Hepatocyte (in vitro differentiated cells): ENCODE measurements at regions not wholly inside any gene's neighbourhood (a gene's known extent, or its start where the extent isn't known, plus 50 kb on each side); places are given as distances from the start of the nearest gene placed in this dataset.

ENCODE experiments used
- DNase-seq: peaks from one replicate; pipeline ENCODE4 v3.0.0-alpha.2; 2016; ENCODE audit warnings: low spot score
- H2AFZ ChIP-seq: fragments of 200-600 bp; sonication (generic); 2 replicates; pipeline ENCODE4 v1.6.0; 2016; ENCODE audit warnings: antibody characterized with exemption, mild to moderate bottlenecking
- H3K27ac ChIP-seq: fragments of 200-600 bp; sonication (generic); 2 replicates; pipeline ENCODE4 v1.5.1; 2016; ENCODE audit warnings: mild to moderate bottlenecking
- H3K27me3 ChIP-seq: fragments of 200-600 bp; sonication (generic); 2 replicates; pipeline ENCODE4 v1.6.1; 2016
- H3K36me3 ChIP-seq: fragments of 200-600 bp; sonication (generic); replicated peaks from 2 replicates; pipeline ENCODE4 v1.5.1; 2016; ENCODE audit warnings: low read depth; ENCODE audit not compliant: insufficient read depth
- H3K4me1 ChIP-seq: fragments of 200-600 bp; sonication (generic); 2 replicates; pipeline ENCODE4 v1.5.1; 2016; ENCODE audit warnings: mild to moderate bottlenecking, moderate library complexity; ENCODE audit not compliant: insufficient read depth
- H3K4me2 ChIP-seq: fragments of 200-600 bp; sonication (generic); 2 replicates; pipeline ENCODE4 v1.6.0; 2016
- H3K4me3 ChIP-seq: fragments of 200-600 bp; sonication (generic); 2 replicates; pipeline ENCODE4 v1.5.1; 2016; ENCODE audit warnings: mild to moderate bottlenecking
- H3K79me2 ChIP-seq: fragments of 200-600 bp; sonication (generic); 2 replicates; pipeline ENCODE4 v1.6.0; 2017; ENCODE audit warnings: mild to moderate bottlenecking
- H3K9me2 ChIP-seq: fragments of 200-600 bp; sonication (generic); replicated peaks from 2 replicates; pipeline ENCODE4 v1.6.0; 2017; ENCODE audit warnings: mild to moderate bottlenecking; ENCODE audit not compliant: insufficient read depth
- H3K9me3 ChIP-seq: fragments of 200-600 bp; sonication (generic); 2 replicates; pipeline ENCODE4 v1.5.1; 2016; ENCODE audit warnings: low read depth, mild to moderate bottlenecking
- H4K20me1 ChIP-seq: fragments of 200-600 bp; sonication (generic); 2 replicates; pipeline ENCODE4 v1.6.0; 2016; ENCODE audit warnings: mild to moderate bottlenecking; ENCODE audit not compliant: insufficient read depth, poor library complexity, severe bottlenecking
- CTCF ChIP-seq: fragments of 200-600 bp; sonication (generic); IDR thresholded peaks from 2 replicates; pipeline ENCODE4 v1.5.1; 2016; ENCODE audit warnings: antibody characterized with exemption, mild to moderate bottlenecking; ENCODE audit not compliant: poor library complexity
- EZH2 ChIP-seq: fragments of 200-600 bp; sonication (generic); IDR thresholded peaks from 2 replicates; pipeline ENCODE4 v1.6.1; 2016; ENCODE audit warnings: antibody characterized with exemption, mild to moderate bottlenecking, borderline replicate concordance
- EZH2phosphoT487 ChIP-seq: fragments of 200-600 bp; sonication (generic); IDR thresholded peaks from one replicate; pipeline ENCODE4 v1.6.1; 2018; ENCODE audit warnings: antibody characterized with exemption, mild to moderate bottlenecking, low read depth, moderate library complexity; ENCODE audit not compliant: unreplicated experiment, severe bottlenecking
- WGBS: methylation state at CpG from one replicate; pipeline ENCODE4 v1.1.6; 2016; ENCODE audit warnings: low lambda C conversion rate; ENCODE audit errors: missing lambda C conversion rate; 5-methylcytosine and 5-hydroxymethylcytosine counted together

DNA sequence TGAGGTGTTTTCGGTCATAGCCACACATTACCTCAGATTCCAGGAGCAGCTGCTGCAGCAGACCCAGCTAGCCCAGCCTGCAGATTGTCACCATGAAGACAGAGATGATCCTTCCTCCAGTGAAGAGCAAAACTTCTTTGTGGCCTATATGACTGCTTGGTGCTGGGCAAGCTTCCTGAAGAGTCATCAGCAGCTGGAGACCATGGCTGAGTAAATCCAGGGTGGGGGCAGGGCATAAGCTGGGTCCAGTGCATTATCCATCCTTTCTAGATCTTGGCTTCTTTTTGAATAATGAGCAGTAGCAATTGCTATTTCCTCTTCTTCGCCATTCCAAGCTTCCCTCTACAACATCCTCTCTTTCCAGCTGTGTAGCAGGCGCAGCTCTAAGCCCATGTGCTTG lies 373.1 kb upstream of the DDHD1 start:
- H4K20me1 ChIP-seq = no peaks in the 10 kb centered on the region
- no peaks in the 10 kb centered on the region for H3K4me1 ChIP-seq
- no peak for DNase-seq
- no peak overlapping the region for H3K4me2 ChIP-seq
- no peak overlapping the region for H3K27ac ChIP-seq
- H3K9me3 ChIP-seq = no peaks in the 10 kb centered on the region
- no peaks in the 10 kb centered on the region for H3K36me3 ChIP-seq
- H3K4me3 ChIP-seq = no peak overlapping the region
- no peak overlapping the region for H2AFZ ChIP-seq
- WGBS = 82% methylated on average over 3 of the region's 3 CpGs
- H3K79me2 ChIP-seq = no peaks in the 10 kb centered on the region
- TF ChIP-seq EZH2phosphoT487 (no peak), CTCF (no peak), EZH2 (no peak)
- H3K9me2 ChIP-seq = no peaks in the 10 kb centered on the region
- H3K27me3 ChIP-seq = no peaks in the 10 kb centered on the region

GRCh38 chr14:53525608-53526007 lies 372.5 kb upstream of the DDHD1 start:
- no peak for DNase-seq
- Histone ChIP-seq H3K9me3 (no peaks in the 10 kb centered on the region), H3K9me2 (no peaks in the 10 kb centered on the region), H3K4me1 (no peaks in the 10 kb centered on the region), H3K36me3 (no peaks in the 10 kb centered on the region), H3K79me2 (no peaks in the 10 kb centered on the region), H4K20me1 (no peaks in the 10 kb centered on the region), H2AFZ (no peak overlapping the region), H3K27me3 (no peaks in the 10 kb centered on the region), H3K27ac (no peak overlapping the region), H3K4me3 (no peak overlapping the region), H3K4me2 (no peak overlapping the region)
- WGBS = 73% methylated on average over 2 of the region's 2 CpGs
- TF ChIP-seq CTCF = no peak
- no peak for TF ChIP-seq EZH2phosphoT487
- no peak for TF ChIP-seq EZH2

GRCh38 chr14:53524391-53524790 lies 371.3 kb upstream of the DDHD1 start:
- no peaks in the 10 kb centered on the region for H4K20me1 ChIP-seq
- H3K4me1 ChIP-seq = no peaks in the 10 kb centered on the region
- no peaks in the 10 kb centered on the region for H3K79me2 ChIP-seq
- H2AFZ ChIP-seq = no peak overlapping the region
- no peaks in the 10 kb centered on the region for H3K9me3 ChIP-seq
- no peak overlapping the region for H3K4me3 ChIP-seq
- DNase-seq = no peak
- no peak overlapping the region for H3K27ac ChIP-seq
- 65% methylated on average over 4 of the region's 4 CpGs for WGBS
- H3K36me3 ChIP-seq = no peaks in the 10 kb centered on the region
- H3K27me3 ChIP-seq = no peaks in the 10 kb centered on the region
- TF ChIP-seq CTCF = no peak
- no peak for TF ChIP-seq EZH2
- TF ChIP-seq EZH2phosphoT487 = no peak
- no peaks in the 10 kb centered on the region for H3K9me2 ChIP-seq
- no peak overlapping the region for H3K4me2 ChIP-seq

- no peak for DNase-seq
- Histone ChIP-seq H3K4me3 (no peak overlapping the region), H2AFZ (no peak overlapping the region), H3K79me2 (no peaks in the 10 kb centered on the region), H3K4me1 (no peaks in the 10 kb centered on the region), H3K9me2 (no peaks in the 10 kb centered on the region), H3K27ac (no peak overlapping the region), H3K4me2 (no peak overlapping the region), H3K36me3 (no peaks in the 10 kb centered on the region), H3K27me3 (no peaks in the 10 kb centered on the region), H3K9me3 (no peaks in the 10 kb centered on the region), H4K20me1 (no peaks in the 10 kb centered on the region)
- 83% methylated on average over 3 of the region's 3 CpGs for WGBS
- no peak for TF ChIP-seq CTCF
- no peak for TF ChIP-seq EZH2phosphoT487
- TF ChIP-seq EZH2 = no peak
Observed at GRCh38 chr14:53523226-53523625, 370.1 kb upstream of the DDHD1 start.
